ENCODE measurements at regions not wholly inside any gene's neighbourhood (a gene's known extent, or its start where the extent isn't known, plus 50 kb on each side); places are given as distances from the start of the nearest gene placed in this dataset.

DNA sequence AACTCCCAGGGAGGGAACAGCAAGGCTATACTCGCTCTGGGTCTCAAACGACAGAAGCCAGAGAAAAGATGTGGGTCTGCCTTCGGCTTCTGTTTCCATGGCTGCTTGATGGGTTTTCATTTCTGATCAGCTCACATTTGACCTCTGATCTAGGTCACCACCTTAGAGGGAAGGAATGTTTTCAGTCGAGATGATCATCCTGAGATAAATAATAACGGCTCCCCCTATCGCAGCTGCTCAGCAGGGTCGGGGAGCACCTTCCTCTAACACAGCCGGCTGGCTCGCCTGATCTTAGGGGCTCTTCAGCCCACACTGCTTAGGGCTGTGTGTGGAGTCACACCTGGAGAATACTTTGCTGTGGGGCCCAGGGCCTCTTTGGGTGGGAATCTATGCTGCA is 53.1 kb upstream of the ZNF648 start:
- no peak for DNase-seq

DNA sequence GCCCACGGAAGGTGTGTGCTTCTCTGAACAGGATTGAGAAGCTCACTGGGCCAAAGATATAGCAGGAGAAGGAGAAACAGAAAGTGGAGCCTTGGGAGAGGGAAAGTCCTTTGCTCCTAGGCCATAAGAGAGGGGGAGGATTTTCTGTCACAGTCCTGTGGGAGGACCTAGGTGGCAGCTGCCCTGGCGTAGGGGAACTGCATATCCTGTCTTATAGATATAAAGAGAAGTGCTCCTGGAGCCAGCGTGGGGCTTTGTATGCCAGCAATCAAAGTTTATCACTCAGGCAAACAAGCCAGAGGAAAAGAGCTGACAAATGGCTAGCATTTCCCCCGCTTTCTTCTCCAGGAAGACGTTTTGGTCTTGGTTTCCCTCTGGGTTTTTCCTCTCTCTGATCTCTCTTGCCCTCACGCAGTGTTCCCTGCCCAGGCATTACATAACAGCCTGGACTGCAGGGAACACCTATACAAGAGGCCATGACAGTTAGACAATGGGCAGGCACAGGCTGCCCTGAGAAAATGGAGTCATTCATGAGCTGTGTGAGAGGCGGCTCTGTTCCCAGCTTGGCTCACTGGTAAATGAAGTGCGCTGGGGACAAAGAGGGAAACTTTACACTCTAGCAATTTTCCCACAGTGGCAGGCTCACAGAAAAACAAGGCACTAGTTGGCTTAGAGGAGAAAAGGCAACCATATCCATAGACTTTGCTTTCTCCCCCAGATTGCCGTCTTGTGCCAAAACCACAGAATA is 52.5 kb upstream of the ZNF648 start:
- DNase-seq = no peak

DNA sequence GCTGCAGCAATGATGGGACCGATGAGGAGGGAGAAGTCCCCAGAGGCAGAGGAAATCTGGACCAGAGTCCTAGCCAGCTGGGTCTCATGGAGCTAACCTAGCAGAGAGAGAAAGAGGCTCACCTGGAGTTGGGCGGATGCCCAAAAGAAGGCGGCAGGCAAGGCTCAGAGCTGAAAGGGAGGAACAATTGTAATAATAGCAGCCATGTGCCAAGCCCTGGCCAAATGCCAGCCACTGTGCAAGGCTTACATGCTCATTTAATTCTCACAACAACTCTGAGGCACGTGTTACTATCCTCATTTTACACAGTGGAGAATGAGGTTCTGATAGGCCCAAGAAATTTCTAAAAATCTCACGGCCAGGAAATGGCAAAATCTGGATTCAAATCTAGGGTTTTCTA is 50.0 kb upstream of the ZNF648 start:
- DNase-seq = no peak
